ENCODE measurements at regions not wholly inside any gene's neighbourhood (a gene's known extent, or its start where the extent isn't known, plus 50 kb on each side); places are given as distances from the start of the nearest gene placed in this dataset.

DNA sequence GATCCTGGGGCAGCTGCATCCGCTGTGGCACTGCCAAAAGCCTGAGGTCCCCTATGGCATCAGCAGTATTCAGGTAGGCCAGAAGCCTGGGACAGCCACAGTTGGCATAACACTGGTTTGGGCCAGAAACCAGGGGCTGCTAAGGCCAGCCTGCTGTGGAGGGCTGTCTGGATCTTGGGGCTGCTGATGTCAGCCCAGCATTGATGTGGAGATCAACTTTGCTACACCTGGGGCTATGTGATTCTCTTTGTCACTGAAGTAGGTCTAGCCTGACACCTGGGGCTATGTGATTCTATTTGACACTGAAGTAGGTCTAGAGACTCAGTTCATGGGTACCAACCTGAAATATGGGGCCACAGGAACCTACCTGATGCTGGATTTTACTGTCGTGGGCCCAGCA, 411.5 kb downstream of the RASEF start:
- no peak overlapping the region for H3K9ac ChIP-seq
- Mint-ChIP-seq H3K4me1 (no peaks in the 10 kb centered on the region), H3K27ac (no peak overlapping the region), H3K27me3 (ENCODE audit: insufficient read depth, low read depth) (no peaks in the 10 kb centered on the region), H3K36me3 (no peaks in the 10 kb centered on the region), H3K9me3 (peaks cover 2% of the 10 kb centered on the region), H3K4me3 (no peak overlapping the region)
- H3K4me1 ChIP-seq = no peaks in the 10 kb centered on the region
- H4K20me1 ChIP-seq (ENCODE audit: low read depth) = no peaks in the 10 kb centered on the region
- no peaks in the 10 kb centered on the region for H3K9me3 ChIP-seq (ENCODE audit: low read depth)
- no peaks in the 10 kb centered on the region for H3K79me2 ChIP-seq (ENCODE audit: low read depth)
- DNase-seq (ENCODE audit: low spot score) = no peak
- no peaks in the 10 kb centered on the region for H3K36me3 ChIP-seq
- H3K27ac ChIP-seq = no peak overlapping the region
- no peaks in the 10 kb centered on the region for H3F3A ChIP-seq (ENCODE audit: low read depth)
- no peak overlapping the region for H2AFZ ChIP-seq (replicated peaks)
- TF ChIP-seq, protein P1, sequence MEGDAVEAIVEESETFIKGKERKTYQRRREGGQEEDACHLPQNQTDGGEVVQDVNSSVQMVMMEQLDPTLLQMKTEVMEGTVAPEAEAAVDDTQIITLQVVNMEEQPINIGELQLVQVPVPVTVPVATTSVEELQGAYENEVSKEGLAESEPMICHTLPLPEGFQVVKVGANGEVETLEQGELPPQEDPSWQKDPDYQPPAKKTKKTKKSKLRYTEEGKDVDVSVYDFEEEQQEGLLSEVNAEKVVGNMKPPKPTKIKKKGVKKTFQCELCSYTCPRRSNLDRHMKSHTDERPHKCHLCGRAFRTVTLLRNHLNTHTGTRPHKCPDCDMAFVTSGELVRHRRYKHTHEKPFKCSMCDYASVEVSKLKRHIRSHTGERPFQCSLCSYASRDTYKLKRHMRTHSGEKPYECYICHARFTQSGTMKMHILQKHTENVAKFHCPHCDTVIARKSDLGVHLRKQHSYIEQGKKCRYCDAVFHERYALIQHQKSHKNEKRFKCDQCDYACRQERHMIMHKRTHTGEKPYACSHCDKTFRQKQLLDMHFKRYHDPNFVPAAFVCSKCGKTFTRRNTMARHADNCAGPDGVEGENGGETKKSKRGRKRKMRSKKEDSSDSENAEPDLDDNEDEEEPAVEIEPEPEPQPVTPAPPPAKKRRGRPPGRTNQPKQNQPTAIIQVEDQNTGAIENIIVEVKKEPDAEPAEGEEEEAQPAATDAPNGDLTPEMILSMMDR (IDR thresholded peaks at IDR 0.05) = no peak
- no peak for TF ChIP-seq EZH2 (IDR thresholded peaks at IDR 0.05)
- TF ChIP-seq EZH2phosphoT487 (IDR thresholded peaks at IDR 0.05) = no peak
- H3K4me3 ChIP-seq = no peak overlapping the region
- no peak overlapping the region for H3K4me2 ChIP-seq
- H3K27me3 ChIP-seq = no peaks in the 10 kb centered on the region

DNA sequence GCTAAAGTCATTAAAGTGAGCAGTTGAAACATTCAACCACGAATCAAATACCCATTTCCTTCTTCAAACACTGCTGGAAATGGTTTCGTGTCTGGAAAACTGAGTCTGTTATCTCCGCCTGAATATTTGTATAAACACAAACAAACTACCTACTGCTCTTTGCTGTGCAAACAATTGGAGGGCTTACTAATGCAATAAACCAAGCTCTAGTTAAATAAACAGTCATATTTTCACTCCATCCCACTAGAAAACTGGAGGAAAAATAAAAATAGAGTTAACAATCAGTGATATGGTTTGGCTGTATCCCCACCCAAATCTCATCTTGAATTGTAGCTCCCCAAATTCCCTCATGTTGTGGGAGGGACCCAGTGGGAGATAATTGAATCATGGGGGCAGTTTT, 397.6 kb downstream of the RASEF start:
- Histone ChIP-seq H2AFZ (replicated peaks) (no peak overlapping the region), H3K4me1 (peaks cover 5% of the 10 kb centered on the region), H3K9ac (no peak overlapping the region), H3K27ac (no peak overlapping the region), H3K79me2 (ENCODE audit: low read depth) (no peaks in the 10 kb centered on the region), H3K4me2 (no peak overlapping the region), H3K36me3 (no peaks in the 10 kb centered on the region), H3K27me3 (no peaks in the 10 kb centered on the region), H3F3A (ENCODE audit: low read depth) (no peaks in the 10 kb centered on the region), H4K20me1 (ENCODE audit: low read depth) (no peaks in the 10 kb centered on the region), H3K4me3 (no peak overlapping the region), H3K9me3 (ENCODE audit: low read depth) (no peaks in the 10 kb centered on the region)
- no peaks in the 10 kb centered on the region for H3K9me3 Mint-ChIP-seq
- peaks cover 8% of the 10 kb centered on the region for H3K27me3 Mint-ChIP-seq (ENCODE audit: insufficient read depth, low read depth)
- no peak for DNase-seq (ENCODE audit: low spot score)
- H3K36me3 Mint-ChIP-seq = no peaks in the 10 kb centered on the region
- H3K4me3 Mint-ChIP-seq = no peak overlapping the region
- H3K4me1 Mint-ChIP-seq = peaks cover 21% of the 10 kb centered on the region
- TF ChIP-seq EZH2phosphoT487 (IDR thresholded peaks at IDR 0.05) (no peak), EZH2 (IDR thresholded peaks at IDR 0.05) (no peak)
- TF ChIP-seq, protein P1 (IDR thresholded peaks at IDR 0.05) = no peak
- H3K27ac Mint-ChIP-seq = no peak overlapping the region

DNA sequence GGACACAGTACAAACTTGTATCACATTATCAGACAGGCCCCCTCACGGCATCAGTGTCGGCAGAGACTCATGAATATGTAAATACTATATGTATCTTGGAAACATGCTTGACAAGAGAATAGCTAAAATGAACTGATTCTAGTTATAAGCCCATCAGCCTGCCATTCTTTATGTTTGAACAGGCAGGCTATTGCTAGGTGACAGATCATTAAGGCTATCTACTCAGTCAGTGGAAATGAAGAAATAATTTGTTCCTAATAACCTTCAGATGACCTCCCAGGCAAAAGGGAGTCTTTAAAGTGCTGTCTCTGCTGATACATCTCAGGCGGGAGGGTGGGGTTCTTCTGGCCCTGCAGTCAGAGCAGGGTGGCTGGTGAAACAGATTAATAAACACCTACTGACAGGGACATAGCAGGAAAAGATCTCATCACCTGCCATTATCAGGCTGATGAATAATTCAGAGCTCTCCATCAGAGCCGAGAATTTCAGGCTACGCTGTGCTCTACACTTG, 394.2 kb downstream of the RASEF start:
- no peaks in the 10 kb centered on the region for H3K36me3 Mint-ChIP-seq
- peak overlapping the region; percentile 65 for H3K4me3 Mint-ChIP-seq
- peaks cover 8% of the 10 kb centered on the region for H3K27me3 Mint-ChIP-seq (ENCODE audit: insufficient read depth, low read depth)
- no peaks in the 10 kb centered on the region for H3K79me2 ChIP-seq (ENCODE audit: low read depth)
- peaks cover 5% of the 10 kb centered on the region for H3K4me1 ChIP-seq
- H3K9me3 Mint-ChIP-seq = no peaks in the 10 kb centered on the region
- peaks cover 26% of the 10 kb centered on the region for H3K4me1 Mint-ChIP-seq
- no peaks in the 10 kb centered on the region for H3F3A ChIP-seq (ENCODE audit: low read depth)
- no peak overlapping the region for H3K4me3 ChIP-seq
- DNase-seq (ENCODE audit: low spot score) = no peak
- no peak overlapping the region for H3K27ac ChIP-seq
- H3K27ac Mint-ChIP-seq = no peak overlapping the region
- H3K36me3 ChIP-seq = no peaks in the 10 kb centered on the region
- no peaks in the 10 kb centered on the region for H3K27me3 ChIP-seq
- H3K9me3 ChIP-seq (ENCODE audit: low read depth) = no peaks in the 10 kb centered on the region
- H4K20me1 ChIP-seq (ENCODE audit: low read depth) = no peaks in the 10 kb centered on the region
- no peak overlapping the region for H3K4me2 ChIP-seq
- H2AFZ ChIP-seq (replicated peaks) = no peak overlapping the region
- no peak overlapping the region for H3K9ac ChIP-seq
- TF ChIP-seq, protein P1 (IDR thresholded peaks at IDR 0.05) = no peak
- no peak for TF ChIP-seq EZH2 (IDR thresholded peaks at IDR 0.05)
